Thyroid gland (tissue), 4 donors: ENCODE measurements at regions not wholly inside any gene's neighbourhood (a gene's known extent, or its start where the extent isn't known, plus 50 kb on each side); places are given as distances from the start of the nearest gene placed in this dataset.

Experiments used
- DNase-seq, 2 donors: peaks; one replicate each; pipeline ENCODE4 v3.0.0-alpha.2; 2019
- H3K27ac ChIP-seq, 3 donors: fragments of 200-600 bp; sonication (generic); 1 replicate in 2 of 3; 2 replicates in 1 of 3; pipeline ENCODE4 v1.5.1; 2016 to 2019; ENCODE audit warnings: mild to moderate bottlenecking in 1 of 3, moderate library complexity in 1 of 3
- H3K27me3 ChIP-seq: fragments of 200-600 bp; sonication (generic); one replicate; pipeline ENCODE4 v1.5.1; 2019
- H3K36me3 ChIP-seq, 2 donors: fragments of 200-600 bp; sonication (generic); one replicate each; pipeline ENCODE4 v1.5.1; 2016 to 2019
- H3K4me1 ChIP-seq, 2 donors: fragments of 200-600 bp; sonication (generic); one replicate each; pipeline ENCODE4 v1.5.1; 2017 to 2019
- H3K4me3 ChIP-seq, 3 donors: fragments of 200-600 bp; sonication (generic); replicated peaks in 1 of 3; 1 replicate in 2 of 3; 2 replicates in 1 of 3; pipeline ENCODE4 v1.5.1; 2016; ENCODE audit warnings: mild to moderate bottlenecking in 1 of 3
- H3K9me3 ChIP-seq: fragments of 200-600 bp; sonication (generic); one replicate; pipeline ENCODE4 v1.5.1; 2017
- POLR2A ChIP-seq, 2 donors: fragments of 450-650 bp; IDR thresholded peaks; one replicate each; pipeline ENCODE4 v1.6.1; 2017; ENCODE audit warnings: antibody characterized with exemption in 2 of 2, mild to moderate bottlenecking in 2 of 2, moderate library complexity in 1 of 2
- WGBS, 2 donors: methylation state at CpG; one replicate each; pipeline ENCODE4 v1.1.5; 2017; 5-methylcytosine and 5-hydroxymethylcytosine counted together
- intact Hi-C: fragments of 100-400 bp; cut with DNase I; formaldehyde crosslinking; loops from one replicate; pipeline ENCODE4 v1.15.1; 2023
- TF ChIP-seq, protein P1 (sequence below), 6 experiments: fragments of 200-600 bp in 3 of 6; fragments of 450-650 bp in 3 of 6; sonication (generic) in 3 of 6; IDR thresholded peaks; one replicate each; pipeline ENCODE4 v1.5.1; 2016 to 2019; ENCODE audit warnings: antibody characterized with exemption in 6 of 6, mild to moderate bottlenecking in 2 of 6, inconsistent platforms in 1 of 6, moderate library complexity in 1 of 6

DNA sequence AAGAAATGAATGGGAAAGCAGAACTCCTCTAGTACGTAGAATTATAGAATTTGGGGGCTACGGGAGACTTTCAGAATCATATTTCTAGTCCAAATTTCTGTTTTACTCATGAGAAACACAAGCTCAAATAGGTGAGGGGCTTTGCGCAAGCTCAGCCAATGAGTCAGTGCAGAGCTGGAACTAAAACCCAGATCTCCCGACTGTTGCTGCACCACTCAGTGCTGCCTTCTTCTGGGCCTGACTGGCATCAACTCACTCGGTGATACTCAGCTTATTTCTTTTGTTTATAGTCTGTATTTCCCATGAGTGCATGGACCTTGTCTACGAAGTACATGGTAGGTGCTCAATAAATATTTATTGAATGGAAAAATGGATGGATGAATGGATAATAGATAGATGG lies 280.2 kb downstream of the CDK5RAP2 start:
- Histone ChIP-seq H3K4me1 (no peaks in the 10 kb centered on the region), H3K27me3 (no peaks in the 10 kb centered on the region), H3K27ac (no peak overlapping the region), H3K4me3 (no peak overlapping the region), H3K9me3 (no peaks in the 10 kb centered on the region), H3K36me3 (no peaks in the 10 kb centered on the region)
- DNase-seq, result no peak
- no peak for TF ChIP-seq POLR2A (IDR thresholded peaks at IDR 0.05)
- TF ChIP-seq, protein P1, sequence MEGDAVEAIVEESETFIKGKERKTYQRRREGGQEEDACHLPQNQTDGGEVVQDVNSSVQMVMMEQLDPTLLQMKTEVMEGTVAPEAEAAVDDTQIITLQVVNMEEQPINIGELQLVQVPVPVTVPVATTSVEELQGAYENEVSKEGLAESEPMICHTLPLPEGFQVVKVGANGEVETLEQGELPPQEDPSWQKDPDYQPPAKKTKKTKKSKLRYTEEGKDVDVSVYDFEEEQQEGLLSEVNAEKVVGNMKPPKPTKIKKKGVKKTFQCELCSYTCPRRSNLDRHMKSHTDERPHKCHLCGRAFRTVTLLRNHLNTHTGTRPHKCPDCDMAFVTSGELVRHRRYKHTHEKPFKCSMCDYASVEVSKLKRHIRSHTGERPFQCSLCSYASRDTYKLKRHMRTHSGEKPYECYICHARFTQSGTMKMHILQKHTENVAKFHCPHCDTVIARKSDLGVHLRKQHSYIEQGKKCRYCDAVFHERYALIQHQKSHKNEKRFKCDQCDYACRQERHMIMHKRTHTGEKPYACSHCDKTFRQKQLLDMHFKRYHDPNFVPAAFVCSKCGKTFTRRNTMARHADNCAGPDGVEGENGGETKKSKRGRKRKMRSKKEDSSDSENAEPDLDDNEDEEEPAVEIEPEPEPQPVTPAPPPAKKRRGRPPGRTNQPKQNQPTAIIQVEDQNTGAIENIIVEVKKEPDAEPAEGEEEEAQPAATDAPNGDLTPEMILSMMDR (IDR thresholded peaks at IDR 0.05), result no peak
- 74 to 76% methylated on average over 6 of the region's 6 CpGs for WGBS, 2 donors
- intact Hi-C loops, result loop anchor here (10.0 kb wide), 1 partner anchor 65 kb away; no protein-coding TSS in a partner anchor

DNA sequence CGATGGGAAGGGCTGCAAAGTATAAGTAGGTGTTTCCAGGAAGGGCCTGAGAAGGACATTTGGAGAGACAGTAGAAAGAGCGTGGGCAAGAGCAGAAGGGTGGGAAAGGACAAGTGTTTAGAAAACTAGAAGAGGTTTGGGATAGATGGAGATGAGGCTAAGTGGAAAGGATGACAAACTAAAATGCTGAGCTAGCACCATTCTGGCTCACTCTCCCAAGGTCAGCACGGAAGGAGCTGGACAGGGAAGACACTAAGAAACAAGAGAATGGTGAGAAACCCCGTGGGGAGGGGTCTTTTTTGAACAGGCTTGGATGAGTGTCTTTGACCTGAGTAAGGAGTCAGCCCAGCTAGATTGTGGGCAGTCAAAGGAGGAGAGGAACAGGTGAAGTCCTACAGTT lies 286.0 kb downstream of the CDK5RAP2 start:
- Histone ChIP-seq H3K36me3 (no peaks in the 10 kb centered on the region), H3K9me3 (no peaks in the 10 kb centered on the region), H3K27me3 (no peaks in the 10 kb centered on the region), H3K4me3 (no peak overlapping the region), H3K27ac (no peak overlapping the region), H3K4me1 (no peaks in the 10 kb centered on the region)
- DNase-seq, result no peak
- 69% methylated on average over 4 of the region's 4 CpGs for WGBS, 2 donors
- no peak for TF ChIP-seq POLR2A (IDR thresholded peaks at IDR 0.05)
- TF ChIP-seq, protein P1 (IDR thresholded peaks at IDR 0.05), result no peak
- intact Hi-C loops, result loop anchor here (10.0 kb wide), 1 partner anchor 59 kb away; no protein-coding TSS in a partner anchor

DNA sequence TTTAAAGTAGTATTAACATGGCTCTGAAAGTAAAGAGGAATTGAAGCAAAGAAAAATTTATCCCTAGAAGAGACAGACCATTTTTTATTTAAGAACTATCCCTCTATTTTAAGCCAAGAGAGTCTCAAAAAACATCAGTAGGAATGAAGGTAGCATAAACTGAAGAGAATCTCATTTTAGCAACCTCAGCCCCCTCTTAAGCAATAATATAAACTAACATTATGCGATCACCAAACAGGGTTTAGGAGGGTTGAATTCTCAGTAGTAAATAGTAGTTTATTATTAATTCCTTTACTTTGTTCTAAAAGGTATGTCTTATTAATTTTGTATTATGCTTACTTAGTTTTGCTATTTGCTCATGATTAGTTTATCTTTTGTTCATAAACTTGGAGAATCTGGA lies 287.4 kb downstream of the CDK5RAP2 start:
- no peak overlapping the region for H3K4me3 ChIP-seq
- no peaks in the 10 kb centered on the region for H3K36me3 ChIP-seq
- H3K27me3 ChIP-seq, result no peaks in the 10 kb centered on the region
- intact Hi-C loops, result loop anchor here (10.0 kb wide), 1 partner anchor 58 kb away; no protein-coding TSS in a partner anchor
- H3K4me1 ChIP-seq, result no peaks in the 10 kb centered on the region
- no peak for DNase-seq
- no peaks in the 10 kb centered on the region for H3K9me3 ChIP-seq
- no peak overlapping the region for H3K27ac ChIP-seq
- TF ChIP-seq, protein P1 (IDR thresholded peaks at IDR 0.05), result no peak
- TF ChIP-seq POLR2A (IDR thresholded peaks at IDR 0.05), result no peak
- WGBS, 2 donors, result 0 to 3% methylated on average over 1 of the region's 1 CpG

DNA sequence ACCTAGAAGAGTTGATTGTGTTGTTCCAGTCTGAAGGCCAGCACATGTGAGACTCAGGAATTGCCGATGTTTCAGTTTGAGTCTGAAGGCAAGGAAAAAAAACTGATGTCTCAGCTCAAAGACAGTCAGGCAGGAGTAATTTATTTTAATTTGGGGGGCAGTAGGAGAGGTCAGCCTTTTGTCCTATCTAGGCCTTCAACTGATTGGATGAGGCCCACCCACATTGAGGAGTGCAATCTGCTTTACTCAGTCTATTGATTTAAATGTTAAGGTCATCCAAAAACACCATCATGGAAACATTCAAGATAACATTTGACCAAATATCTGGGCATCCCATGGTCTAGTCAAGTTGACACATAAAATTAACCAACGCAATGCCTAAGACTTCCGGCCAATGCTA lies 288.9 kb downstream of the CDK5RAP2 start:
- no peaks in the 10 kb centered on the region for H3K27me3 ChIP-seq
- intact Hi-C loops, result loop anchor here (10.0 kb wide), 1 partner anchor 56 kb away; no protein-coding TSS in a partner anchor
- TF ChIP-seq, protein P1 (IDR thresholded peaks at IDR 0.05), result no peak
- TF ChIP-seq POLR2A (IDR thresholded peaks at IDR 0.05), result no peak
- no peak overlapping the region for H3K4me3 ChIP-seq
- H3K27ac ChIP-seq, result no peak overlapping the region
- H3K9me3 ChIP-seq, result no peaks in the 10 kb centered on the region
- H3K4me1 ChIP-seq, result no peaks in the 10 kb centered on the region
- 93 to 94% methylated on average over 3 of the region's 3 CpGs for WGBS, 2 donors
- H3K36me3 ChIP-seq, result no peaks in the 10 kb centered on the region
- DNase-seq, result no peak

DNA sequence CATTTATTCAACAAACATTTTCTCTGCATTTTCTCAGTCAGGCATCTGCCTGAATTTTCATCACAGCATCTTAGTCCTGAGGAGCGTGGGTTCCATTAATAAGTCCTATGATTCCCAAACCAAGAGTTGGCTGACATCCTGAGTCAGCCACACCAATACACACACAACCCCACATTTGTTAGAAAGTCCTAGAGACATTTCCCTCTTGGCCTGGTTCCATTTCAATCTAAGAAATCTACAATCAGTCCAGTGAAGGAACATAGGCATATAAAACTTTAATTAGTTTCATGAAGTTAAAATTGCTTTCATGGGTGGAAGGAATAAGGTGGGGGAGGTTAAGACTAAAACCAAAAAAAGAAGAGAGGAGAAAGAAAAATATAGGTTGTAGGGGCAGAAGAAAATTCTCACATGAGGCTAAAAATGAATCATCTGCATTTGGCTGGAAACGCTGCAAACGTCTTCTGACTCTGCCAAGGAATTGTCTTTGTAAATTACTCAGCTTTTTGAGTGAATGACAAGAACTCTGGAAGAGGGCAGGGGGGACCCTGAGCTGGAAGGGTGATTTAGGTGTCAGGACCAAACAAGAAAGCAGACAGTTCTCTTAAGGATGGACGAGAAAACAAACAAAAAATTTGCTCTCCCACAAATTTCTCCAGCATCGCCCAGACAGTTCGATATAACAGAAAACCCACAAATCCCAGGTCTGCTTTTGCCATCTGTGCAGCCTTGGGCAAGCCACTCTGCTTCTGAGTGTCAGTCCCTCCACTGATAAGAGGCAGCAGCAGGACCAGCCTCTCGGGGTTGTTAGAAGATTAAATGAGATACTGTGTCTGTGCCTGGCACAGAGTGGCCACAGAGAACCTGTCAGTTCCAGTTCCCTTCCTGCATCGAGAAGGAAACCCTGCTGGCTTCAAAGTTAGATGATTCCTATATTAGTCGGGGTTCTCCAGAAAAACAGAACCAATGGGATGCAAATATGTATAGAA lies 289.7 kb downstream of the CDK5RAP2 start:
- H3K36me3 ChIP-seq, result no peaks in the 10 kb centered on the region
- WGBS, 2 donors, result 67 to 73% methylated on average over 9 of the region's 9 CpGs
- H3K9me3 ChIP-seq, result no peaks in the 10 kb centered on the region
- no peaks in the 10 kb centered on the region for H3K4me1 ChIP-seq
- H3K27me3 ChIP-seq, result no peaks in the 10 kb centered on the region
- TF ChIP-seq, protein P1 (IDR thresholded peaks at IDR 0.05), result no peak
- no peak for TF ChIP-seq POLR2A (IDR thresholded peaks at IDR 0.05)
- no peak overlapping the region for H3K27ac ChIP-seq
- no peak overlapping the region for H3K4me3 ChIP-seq
- no peak for DNase-seq
- intact Hi-C loops, result loop anchor here (10.0 kb wide), 1 partner anchor 55 kb away; no protein-coding TSS in a partner anchor
